ENCODE measurements at regions not wholly inside any gene's neighbourhood (a gene's known extent, or its start where the extent isn't known, plus 50 kb on each side); places are given as distances from the start of the nearest gene placed in this dataset.

DNA sequence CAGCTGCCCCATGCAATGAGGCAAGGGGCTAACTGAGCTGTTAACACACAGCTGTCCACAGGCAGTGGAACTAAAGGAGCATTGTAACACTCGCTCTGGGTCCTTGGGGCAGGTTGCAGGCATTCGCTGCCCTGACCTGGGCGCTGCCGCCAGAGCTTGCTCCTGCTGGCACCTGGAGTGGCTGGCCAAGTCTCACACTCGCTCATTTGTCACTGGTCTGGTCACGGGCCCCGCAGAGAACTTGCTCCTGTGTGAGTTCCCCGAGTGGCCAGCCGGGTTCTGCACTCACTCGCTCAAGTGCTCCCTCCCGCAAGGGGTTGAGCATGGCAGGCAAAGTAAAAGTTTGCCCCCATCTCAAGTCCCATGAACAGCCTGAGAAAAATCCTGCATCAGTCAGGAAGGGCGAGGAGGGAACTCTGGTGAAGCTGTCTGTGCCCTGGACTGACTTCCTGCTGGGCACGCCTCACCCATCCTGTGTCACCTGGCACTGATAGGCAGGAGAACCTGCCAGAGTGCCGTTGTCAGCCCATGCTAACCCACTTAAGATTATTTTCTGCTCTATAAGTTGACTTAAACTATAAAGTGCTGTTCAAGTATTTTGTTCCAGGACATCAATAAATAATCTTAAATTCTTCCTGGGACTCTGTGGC lies 934.8 kb upstream of the GYPC start:
- H2BK5ac ChIP-seq (ENCODE audit: low read depth, low read length, poor library complexity, severe bottlenecking), result no peak overlapping the region
- H2BK120ac ChIP-seq (ENCODE audit: low read depth, low read length), result no peak overlapping the region
- 30% methylated on average over 3 of the region's 14 CpGs; no CpG with 5 or more reads in 1 of the 2 experiments for WGBS, 2 experiments (ENCODE audit: extremely low coverage in 2 of 2, insufficient read length in 1 of 2)
- H2BK15ac ChIP-seq (ENCODE audit: low read depth, low read length), result no peak overlapping the region
- H3K9me1 ChIP-seq (ENCODE audit: insufficient read depth, low read length), result no peaks in the 10 kb centered on the region
- no peak overlapping the region for H2AK9ac ChIP-seq (replicated peaks; ENCODE audit: low read depth, low read length, poor library complexity)
- H3K79me1 ChIP-seq (ENCODE audit: low read depth in 1 of 2, low read length in 2 of 2), result no peaks in the 10 kb centered on the region
- H3K14ac ChIP-seq (replicated peaks; ENCODE audit: low read depth, low read length), result no peak overlapping the region
- H4K91ac ChIP-seq (ENCODE audit: insufficient read depth, low read depth, low read length), result no peak overlapping the region
- no peak overlapping the region for H3K18ac ChIP-seq (ENCODE audit: low read depth, low read length)
- no peak overlapping the region for H3K4ac ChIP-seq (ENCODE audit: low read depth, low read length)
- H3K23ac ChIP-seq (ENCODE audit: low read depth, low read length), result no peak overlapping the region
- H3K9me3 ChIP-seq (ENCODE audit: control insufficient read depth, insufficient read depth, low read length), result peaks cover 19% of the 10 kb centered on the region
- H4K5ac ChIP-seq (ENCODE audit: low read depth, low read length), result no peak overlapping the region
- H3K4me3 ChIP-seq (ENCODE audit: insufficient read depth, low read depth, low read length), result no peak overlapping the region
- CTCF ChIA-PET, result no interaction called here
- H3K36me3 ChIP-seq (ENCODE audit: control insufficient read depth, insufficient read depth, low read length), result no peaks in the 10 kb centered on the region
- H3K4me1 ChIP-seq (ENCODE audit: control insufficient read depth, insufficient read depth, low read length), result no peaks in the 10 kb centered on the region
- no peak for ATAC-seq (ENCODE audit: low read depth)
- no peak overlapping the region for H2BK20ac ChIP-seq (ENCODE audit: low read depth, low read length)
- no peak overlapping the region for H2AK5ac ChIP-seq (ENCODE audit: low read depth, low read length)
- H4K20me1 ChIP-seq (ENCODE audit: insufficient read depth, low read length), result no peaks in the 10 kb centered on the region
- H3K4me2 ChIP-seq (ENCODE audit: low read depth, low read length), result no peak overlapping the region
- no peak for DNase-seq
- in situ Hi-C loops (cut with MboI; ENCODE audit: low sequenced_read_pairs), result no loop called here
- intact Hi-C loops (cut with micrococcal nuclease), result no loop called here
- H3K9ac ChIP-seq (ENCODE audit: low read depth, low read length), result no peak overlapping the region
- dilution Hi-C loops (cut with HindIII; ENCODE audit: low sequenced_read_pairs, unreplicated experiment), result no loop called here
- TF ChIP-seq RAD21 (IDR thresholded peaks at IDR 0.05; ENCODE audit: low read length), result no peak
- TF ChIP-seq RCOR1 (IDR thresholded peaks at IDR 0.05; ENCODE audit: insufficient replicate concordance, low read length), result no peak
- TF ChIP-seq, protein P1, sequence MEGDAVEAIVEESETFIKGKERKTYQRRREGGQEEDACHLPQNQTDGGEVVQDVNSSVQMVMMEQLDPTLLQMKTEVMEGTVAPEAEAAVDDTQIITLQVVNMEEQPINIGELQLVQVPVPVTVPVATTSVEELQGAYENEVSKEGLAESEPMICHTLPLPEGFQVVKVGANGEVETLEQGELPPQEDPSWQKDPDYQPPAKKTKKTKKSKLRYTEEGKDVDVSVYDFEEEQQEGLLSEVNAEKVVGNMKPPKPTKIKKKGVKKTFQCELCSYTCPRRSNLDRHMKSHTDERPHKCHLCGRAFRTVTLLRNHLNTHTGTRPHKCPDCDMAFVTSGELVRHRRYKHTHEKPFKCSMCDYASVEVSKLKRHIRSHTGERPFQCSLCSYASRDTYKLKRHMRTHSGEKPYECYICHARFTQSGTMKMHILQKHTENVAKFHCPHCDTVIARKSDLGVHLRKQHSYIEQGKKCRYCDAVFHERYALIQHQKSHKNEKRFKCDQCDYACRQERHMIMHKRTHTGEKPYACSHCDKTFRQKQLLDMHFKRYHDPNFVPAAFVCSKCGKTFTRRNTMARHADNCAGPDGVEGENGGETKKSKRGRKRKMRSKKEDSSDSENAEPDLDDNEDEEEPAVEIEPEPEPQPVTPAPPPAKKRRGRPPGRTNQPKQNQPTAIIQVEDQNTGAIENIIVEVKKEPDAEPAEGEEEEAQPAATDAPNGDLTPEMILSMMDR (conservative IDR thresholded peaks at IDR 0.05; ENCODE audit: low read depth, low read length), result no peak
- TF ChIP-seq NFE2L2 (IDR thresholded peaks at IDR 0.05; ENCODE audit: low read depth, low read length), result no peak
- TF ChIP-seq CEBPB (IDR thresholded peaks at IDR 0.05; ENCODE audit: low read depth, low read length), result no peak
- TF ChIP-seq MAZ (IDR thresholded peaks at IDR 0.05; ENCODE audit: borderline replicate concordance, low read depth, low read length), result no peak
- no peak for TF ChIP-seq MAFK (IDR thresholded peaks at IDR 0.05; ENCODE audit: low read depth, low read length)
- TF ChIP-seq, protein P2, sequence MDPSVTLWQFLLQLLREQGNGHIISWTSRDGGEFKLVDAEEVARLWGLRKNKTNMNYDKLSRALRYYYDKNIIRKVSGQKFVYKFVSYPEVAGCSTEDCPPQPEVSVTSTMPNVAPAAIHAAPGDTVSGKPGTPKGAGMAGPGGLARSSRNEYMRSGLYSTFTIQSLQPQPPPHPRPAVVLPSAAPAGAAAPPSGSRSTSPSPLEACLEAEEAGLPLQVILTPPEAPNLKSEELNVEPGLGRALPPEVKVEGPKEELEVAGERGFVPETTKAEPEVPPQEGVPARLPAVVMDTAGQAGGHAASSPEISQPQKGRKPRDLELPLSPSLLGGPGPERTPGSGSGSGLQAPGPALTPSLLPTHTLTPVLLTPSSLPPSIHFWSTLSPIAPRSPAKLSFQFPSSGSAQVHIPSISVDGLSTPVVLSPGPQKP (IDR thresholded peaks at IDR 0.05; ENCODE audit: borderline replicate concordance, low read depth, low read length), result no peak
- TF ChIP-seq RFX5 (IDR thresholded peaks at IDR 0.05; ENCODE audit: low read depth, low read length), result no peak
- TF ChIP-seq FOS (IDR thresholded peaks at IDR 0.05; ENCODE audit: low read depth, low read length), result no peak
- TF ChIP-seq, protein P3, sequence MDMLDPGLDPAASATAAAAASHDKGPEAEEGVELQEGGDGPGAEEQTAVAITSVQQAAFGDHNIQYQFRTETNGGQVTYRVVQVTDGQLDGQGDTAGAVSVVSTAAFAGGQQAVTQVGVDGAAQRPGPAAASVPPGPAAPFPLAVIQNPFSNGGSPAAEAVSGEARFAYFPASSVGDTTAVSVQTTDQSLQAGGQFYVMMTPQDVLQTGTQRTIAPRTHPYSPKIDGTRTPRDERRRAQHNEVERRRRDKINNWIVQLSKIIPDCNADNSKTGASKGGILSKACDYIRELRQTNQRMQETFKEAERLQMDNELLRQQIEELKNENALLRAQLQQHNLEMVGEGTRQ (IDR thresholded peaks at IDR 0.05; ENCODE audit: low read depth, low read length), result no peak
- no peak for TF ChIP-seq SMC3 (IDR thresholded peaks at IDR 0.05; ENCODE audit: low read depth, low read length)
- H3K56ac ChIP-seq (ENCODE audit: extremely low read depth, insufficient read depth, low read length), result no peak overlapping the region
- POLR2A ChIA-PET (ENCODE audit: unreplicated experiment), result no interaction called here
- H3K27ac ChIP-seq (ENCODE audit: insufficient read depth, low read length), result no peak overlapping the region
- no peak overlapping the region for H2AFZ ChIP-seq (replicated peaks; ENCODE audit: low read length, poor library complexity)
- no peak overlapping the region for H4K8ac ChIP-seq (ENCODE audit: low read depth in 2 of 2, low read length in 2 of 2)
- no peaks in the 10 kb centered on the region for H3K27me3 ChIP-seq (ENCODE audit: control insufficient read depth, insufficient read depth, low read length)
- no TSS peak for BruUV-seq (replicated peaks)

All from IMR-90 (cell line).